Lower lobe of right lung (tissue), 2 donors: ENCODE measurements at regions not wholly inside any gene's neighbourhood (a gene's known extent, or its start where the extent isn't known, plus 50 kb on each side); places are given as distances from the start of the nearest gene placed in this dataset.

ENCODE experiments used
- ATAC-seq, 2 donors: fragments of 200-7000 bp; cut with Tn5 transposase; one replicate each; pipeline ENCODE4 v1.9.1; 2020 to 2022; ENCODE audit warnings: mild to moderate bottlenecking in 2 of 2, moderate library complexity in 2 of 2
- DNase-seq: peaks from one replicate; pipeline ENCODE4 v3.0.0-alpha.2; 2020
- H3K27ac ChIP-seq: fragments of 200-600 bp; one replicate; pipeline ENCODE4 v1.8.0; 2022
- H3K27me3 ChIP-seq: fragments of 200-600 bp; one replicate; pipeline ENCODE4 v1.8.0; 2022; ENCODE audit warnings: low read depth
- H3K36me3 ChIP-seq: fragments of 200-600 bp; one replicate; pipeline ENCODE4 v1.8.0; 2022; ENCODE audit warnings: mild to moderate bottlenecking
- H3K4me1 ChIP-seq: fragments of 200-600 bp; one replicate; pipeline ENCODE4 v1.8.0; 2022
- H3K4me3 ChIP-seq: fragments of 200-600 bp; one replicate; pipeline ENCODE4 v1.8.0; 2022; ENCODE audit warnings: mild to moderate bottlenecking
- H3K9me3 ChIP-seq: fragments of 200-600 bp; one replicate; pipeline ENCODE4 v1.8.0; 2022
- intact Hi-C: fragments of 100-400 bp; cut with DNase I; formaldehyde crosslinking; loops from one replicate; pipeline ENCODE4 v1.11.0; 2022
- TF ChIP-seq, protein P1 (sequence below): fragments of 200-600 bp; IDR thresholded peaks from one replicate; pipeline ENCODE4 v1.8.0; 2022; ENCODE audit warnings: antibody characterized with exemption, mild to moderate bottlenecking
- donor health status: DM: no; HTN: yes; CAD: no; lungs with severe emphysema.

DNA sequence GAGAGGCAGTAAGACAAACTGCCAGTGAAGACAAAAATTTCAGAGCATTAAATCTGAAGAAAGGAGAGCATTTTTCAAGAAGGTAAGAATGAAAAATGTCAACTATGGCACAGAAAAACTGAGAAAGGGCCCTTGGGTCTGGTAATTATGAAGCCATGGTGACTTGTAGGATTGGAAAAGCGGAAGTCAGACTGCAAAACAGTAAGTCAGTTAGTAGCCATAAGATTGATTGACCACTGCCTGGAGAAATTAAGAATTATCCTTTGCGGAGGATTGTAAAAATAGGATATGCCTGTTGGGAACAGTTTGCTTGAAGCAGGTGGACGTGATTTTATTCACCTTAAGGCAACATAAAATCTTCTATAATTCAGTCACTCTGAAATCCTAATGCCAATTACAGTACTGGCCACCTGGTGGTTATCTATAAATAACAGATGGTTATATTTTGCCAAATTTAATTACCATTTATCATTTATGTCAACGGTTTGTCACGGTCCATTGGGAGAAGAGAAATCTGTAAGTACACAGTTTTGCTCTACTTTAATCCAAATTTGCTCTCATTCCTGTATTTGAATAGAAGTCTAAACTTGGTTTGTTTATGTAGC, 127.1 kb upstream of the CNTN1 start:
- DNase-seq (no peak), ATAC-seq (no peak)
- no peaks in the 10 kb centered on the region for H3K4me1 ChIP-seq
- no peaks in the 10 kb centered on the region for H3K9me3 ChIP-seq
- intact Hi-C loops, result no loop called here
- TF ChIP-seq, protein P1, sequence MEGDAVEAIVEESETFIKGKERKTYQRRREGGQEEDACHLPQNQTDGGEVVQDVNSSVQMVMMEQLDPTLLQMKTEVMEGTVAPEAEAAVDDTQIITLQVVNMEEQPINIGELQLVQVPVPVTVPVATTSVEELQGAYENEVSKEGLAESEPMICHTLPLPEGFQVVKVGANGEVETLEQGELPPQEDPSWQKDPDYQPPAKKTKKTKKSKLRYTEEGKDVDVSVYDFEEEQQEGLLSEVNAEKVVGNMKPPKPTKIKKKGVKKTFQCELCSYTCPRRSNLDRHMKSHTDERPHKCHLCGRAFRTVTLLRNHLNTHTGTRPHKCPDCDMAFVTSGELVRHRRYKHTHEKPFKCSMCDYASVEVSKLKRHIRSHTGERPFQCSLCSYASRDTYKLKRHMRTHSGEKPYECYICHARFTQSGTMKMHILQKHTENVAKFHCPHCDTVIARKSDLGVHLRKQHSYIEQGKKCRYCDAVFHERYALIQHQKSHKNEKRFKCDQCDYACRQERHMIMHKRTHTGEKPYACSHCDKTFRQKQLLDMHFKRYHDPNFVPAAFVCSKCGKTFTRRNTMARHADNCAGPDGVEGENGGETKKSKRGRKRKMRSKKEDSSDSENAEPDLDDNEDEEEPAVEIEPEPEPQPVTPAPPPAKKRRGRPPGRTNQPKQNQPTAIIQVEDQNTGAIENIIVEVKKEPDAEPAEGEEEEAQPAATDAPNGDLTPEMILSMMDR, result no peak
- no peak overlapping the region for H3K4me3 ChIP-seq
- no peaks in the 10 kb centered on the region for H3K27me3 ChIP-seq
- no peaks in the 10 kb centered on the region for H3K36me3 ChIP-seq
- no peak overlapping the region for H3K27ac ChIP-seq

DNA sequence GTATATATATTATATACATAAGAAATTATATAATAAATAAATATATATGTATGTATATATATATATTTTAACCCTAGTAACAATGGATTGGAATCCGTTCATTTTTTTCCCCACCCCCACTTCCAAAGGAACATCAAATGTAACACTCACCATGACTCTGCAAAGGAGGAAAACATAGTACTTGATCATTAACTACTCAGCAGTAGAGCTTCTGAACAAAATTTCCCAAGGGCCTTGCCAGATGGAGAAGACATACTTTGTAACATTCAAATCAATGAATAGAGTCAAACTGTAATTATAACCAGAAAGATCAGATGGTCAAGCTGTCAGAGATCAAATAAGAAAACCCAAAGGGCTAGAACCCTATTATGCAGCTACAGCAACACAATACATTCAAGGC, 126.0 kb upstream of the CNTN1 start:
- H3K4me1 ChIP-seq, result no peaks in the 10 kb centered on the region
- H3K36me3 ChIP-seq, result no peaks in the 10 kb centered on the region

DNA sequence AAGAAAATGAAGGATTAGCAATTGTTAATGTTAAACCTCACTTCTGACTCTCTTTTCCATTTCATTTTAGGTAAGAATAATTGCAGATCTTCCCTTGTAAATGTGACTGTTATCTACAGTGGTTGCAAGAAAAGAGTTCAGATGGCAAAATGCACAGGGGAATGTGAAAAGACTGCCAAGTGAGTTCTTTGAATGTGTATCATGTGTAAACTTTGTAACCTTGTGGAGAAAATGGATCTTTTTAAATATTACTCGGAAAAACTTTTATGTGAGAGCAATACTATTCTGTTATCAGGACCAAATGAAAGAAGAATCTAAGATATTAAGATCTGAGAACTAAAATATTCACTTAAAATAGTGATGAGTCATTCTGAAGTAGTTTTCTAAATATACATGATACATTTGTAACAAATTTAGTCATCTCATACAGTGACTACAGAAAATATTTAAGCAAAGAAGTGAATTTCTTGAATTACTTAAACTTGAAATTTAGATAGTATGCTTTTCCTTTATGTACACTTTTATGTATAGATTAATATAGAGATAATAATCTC, 122.5 kb upstream of the CNTN1 start:
- no peak for ATAC-seq
- H3K27me3 ChIP-seq, result no peaks in the 10 kb centered on the region

More for the DNA sequence above, 126.0 kb upstream of the CNTN1 start:
- intact Hi-C loops, result no loop called here
- Histone ChIP-seq H3K27ac (no peak overlapping the region), H3K9me3 (no peaks in the 10 kb centered on the region), H3K4me3 (no peak overlapping the region), H3K27me3 (no peaks in the 10 kb centered on the region)
- TF ChIP-seq, protein P1, result no peak
- ATAC-seq (no peak), DNase-seq (no peak)

DNA sequence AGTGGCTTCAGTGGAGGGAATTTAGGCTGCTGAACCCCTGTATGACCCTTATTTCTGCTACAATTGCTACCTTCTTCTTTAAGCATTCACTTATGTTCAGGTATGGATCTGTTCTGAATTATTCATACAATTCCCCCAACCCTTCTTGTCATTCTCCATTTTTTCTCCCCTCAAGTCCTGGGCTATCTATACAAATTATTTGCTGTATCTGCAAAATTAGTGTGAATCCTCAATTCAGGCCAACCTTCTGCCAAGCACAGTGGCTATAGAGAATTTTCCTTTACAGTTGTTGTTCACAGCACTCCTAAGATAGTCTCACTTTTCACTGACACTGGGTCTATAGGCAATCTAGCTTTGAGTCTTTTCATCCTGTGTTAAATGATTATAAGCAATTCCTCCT, 119.2 kb upstream of the CNTN1 start:
- no peaks in the 10 kb centered on the region for H3K9me3 ChIP-seq
- no peak for DNase-seq
- no peaks in the 10 kb centered on the region for H3K4me1 ChIP-seq
- no peak overlapping the region for H3K4me3 ChIP-seq
- no peak overlapping the region for H3K27ac ChIP-seq
- TF ChIP-seq, protein P1, result no peak
- intact Hi-C loops, result no loop called here
- no peaks in the 10 kb centered on the region for H3K27me3 ChIP-seq
- H3K36me3 ChIP-seq, result no peaks in the 10 kb centered on the region
- no peak for ATAC-seq

More for the DNA sequence above, 122.5 kb upstream of the CNTN1 start:
- no peaks in the 10 kb centered on the region for H3K4me1 ChIP-seq
- no peak for DNase-seq
- TF ChIP-seq, protein P1, result no peak
- no peak overlapping the region for H3K4me3 ChIP-seq
- H3K36me3 ChIP-seq, result no peaks in the 10 kb centered on the region
- H3K27ac ChIP-seq, result no peak overlapping the region
- intact Hi-C loops, result no loop called here
- H3K9me3 ChIP-seq, result no peaks in the 10 kb centered on the region

DNA sequence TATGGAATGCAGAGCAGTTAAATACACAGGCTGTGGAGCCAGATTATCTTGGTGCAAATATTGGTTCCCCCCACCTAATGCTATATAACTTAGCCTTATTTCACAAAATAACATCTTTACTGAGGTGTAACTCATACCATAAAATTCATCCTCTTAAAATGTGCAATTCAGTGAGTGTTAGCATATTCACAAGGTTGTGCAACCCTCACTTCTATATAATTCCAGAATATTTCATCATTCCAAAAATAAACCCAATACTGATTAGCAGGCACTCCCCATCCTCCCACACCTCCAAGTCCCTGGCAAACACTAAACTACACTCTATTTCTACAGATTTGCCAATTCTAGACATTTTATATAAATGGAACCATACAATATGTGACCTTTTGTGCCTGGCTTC, 116.3 kb upstream of the CNTN1 start:
- TF ChIP-seq, protein P1, result no peak

More for the DNA sequence above, 116.3 kb upstream of the CNTN1 start:
- intact Hi-C loops, result no loop called here
- DNase-seq (no peak), ATAC-seq (no peak)
- Histone ChIP-seq H3K4me3 (no peak overlapping the region), H3K27ac (no peak overlapping the region), H3K4me1 (no peaks in the 10 kb centered on the region), H3K36me3 (no peaks in the 10 kb centered on the region), H3K27me3 (no peaks in the 10 kb centered on the region), H3K9me3 (no peaks in the 10 kb centered on the region)
